ENCODE measurements at regions not wholly inside any gene's neighbourhood (a gene's known extent, or its start where the extent isn't known, plus 50 kb on each side); places are given as distances from the start of the nearest gene placed in this dataset.

DNA sequence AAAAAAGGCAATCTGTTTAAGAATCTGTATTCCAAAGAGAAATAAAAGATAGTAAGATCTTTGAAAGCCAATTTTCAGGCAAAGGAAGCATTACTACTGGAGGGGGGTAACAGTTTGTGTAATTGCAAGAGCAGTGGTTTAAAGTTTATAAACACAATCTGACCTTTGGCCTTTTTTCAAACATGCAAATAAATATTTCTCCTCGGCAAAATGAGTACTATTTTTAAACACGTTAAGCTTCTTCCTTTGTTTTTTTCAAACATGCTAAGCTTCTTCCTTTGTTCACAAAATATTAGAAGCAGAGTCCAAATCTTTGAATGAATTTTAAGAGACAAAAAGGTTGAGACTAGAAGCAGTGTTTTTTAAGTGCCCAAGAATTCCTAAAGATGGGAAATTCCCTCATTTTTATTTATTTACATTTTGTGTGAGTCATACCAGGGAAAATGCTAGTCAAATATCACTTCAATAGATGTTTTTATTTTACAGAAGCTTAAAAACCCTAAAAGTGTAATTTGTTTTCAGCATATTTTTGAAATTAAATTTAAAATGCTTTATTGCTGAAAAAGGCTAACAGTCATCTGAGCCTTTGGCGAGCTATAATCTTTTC lies 229.3 kb downstream of the GPR37 start (continued):
- TF ChIP-seq, protein P1, sequence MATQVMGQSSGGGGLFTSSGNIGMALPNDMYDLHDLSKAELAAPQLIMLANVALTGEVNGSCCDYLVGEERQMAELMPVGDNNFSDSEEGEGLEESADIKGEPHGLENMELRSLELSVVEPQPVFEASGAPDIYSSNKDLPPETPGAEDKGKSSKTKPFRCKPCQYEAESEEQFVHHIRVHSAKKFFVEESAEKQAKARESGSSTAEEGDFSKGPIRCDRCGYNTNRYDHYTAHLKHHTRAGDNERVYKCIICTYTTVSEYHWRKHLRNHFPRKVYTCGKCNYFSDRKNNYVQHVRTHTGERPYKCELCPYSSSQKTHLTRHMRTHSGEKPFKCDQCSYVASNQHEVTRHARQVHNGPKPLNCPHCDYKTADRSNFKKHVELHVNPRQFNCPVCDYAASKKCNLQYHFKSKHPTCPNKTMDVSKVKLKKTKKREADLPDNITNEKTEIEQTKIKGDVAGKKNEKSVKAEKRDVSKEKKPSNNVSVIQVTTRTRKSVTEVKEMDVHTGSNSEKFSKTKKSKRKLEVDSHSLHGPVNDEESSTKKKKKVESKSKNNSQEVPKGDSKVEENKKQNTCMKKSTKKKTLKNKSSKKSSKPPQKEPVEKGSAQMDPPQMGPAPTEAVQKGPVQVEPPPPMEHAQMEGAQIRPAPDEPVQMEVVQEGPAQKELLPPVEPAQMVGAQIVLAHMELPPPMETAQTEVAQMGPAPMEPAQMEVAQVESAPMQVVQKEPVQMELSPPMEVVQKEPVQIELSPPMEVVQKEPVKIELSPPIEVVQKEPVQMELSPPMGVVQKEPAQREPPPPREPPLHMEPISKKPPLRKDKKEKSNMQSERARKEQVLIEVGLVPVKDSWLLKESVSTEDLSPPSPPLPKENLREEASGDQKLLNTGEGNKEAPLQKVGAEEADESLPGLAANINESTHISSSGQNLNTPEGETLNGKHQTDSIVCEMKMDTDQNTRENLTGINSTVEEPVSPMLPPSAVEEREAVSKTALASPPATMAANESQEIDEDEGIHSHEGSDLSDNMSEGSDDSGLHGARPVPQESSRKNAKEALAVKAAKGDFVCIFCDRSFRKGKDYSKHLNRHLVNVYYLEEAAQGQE (IDR thresholded peaks at IDR 0.05; ENCODE audit: unreplicated experiment) = no peak
- no peak for TF ChIP-seq POLR2AphosphoS5 (IDR thresholded peaks at IDR 0.05; ENCODE audit: low read depth)
- no peak for TF ChIP-seq JUNB (IDR thresholded peaks at IDR 0.05; ENCODE audit: unreplicated experiment)
- no peak for TF ChIP-seq EZH2phosphoT487 (IDR thresholded peaks at IDR 0.05; ENCODE audit: unreplicated experiment)
- no peak for TF ChIP-seq ZNF331 (CRISPR knock-in tag; IDR thresholded peaks at IDR 0.05; ENCODE audit: low read depth)

DNA sequence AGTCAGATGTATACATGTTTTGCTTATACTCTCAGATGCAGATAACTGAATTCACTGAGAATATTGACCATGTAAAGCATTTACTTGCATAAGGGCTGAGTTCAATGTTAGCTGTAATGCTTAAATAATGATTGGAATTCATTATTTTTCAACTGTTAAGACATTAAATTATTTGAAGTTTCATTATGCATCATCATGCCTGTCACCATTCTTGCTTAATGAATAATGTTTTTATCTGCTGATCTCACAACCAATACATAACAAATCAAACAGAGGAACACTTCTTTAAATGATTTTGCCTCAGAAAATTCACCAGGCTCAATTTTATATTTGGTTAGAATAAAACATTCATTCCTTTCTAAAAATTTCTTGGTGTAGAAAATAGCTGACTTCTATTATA lies 233.4 kb downstream of the GPR37 start:
- Mint-ChIP-seq H3K4me3 (no peak overlapping the region), H3K27ac (no peak overlapping the region), H3K27me3 (ENCODE audit: insufficient read depth, low read depth, poor library complexity) (peaks cover 2% of the 10 kb centered on the region), H3K36me3 (ENCODE audit: low read depth) (peaks cover 9% of the 10 kb centered on the region), H3K9me3 (peaks cover 21% of the 10 kb centered on the region), H3K4me1 (no peaks in the 10 kb centered on the region)
- Histone ChIP-seq H3K36me3 (ENCODE audit: insufficient read depth) (no peaks in the 10 kb centered on the region; the same call in 1 of the 2 replicates), H3K27ac (ENCODE audit: low read depth) (no peak overlapping the region), H4K20me1 (replicated peaks; ENCODE audit: insufficient read depth) (no peaks in the 10 kb centered on the region), H3F3A (replicated peaks; ENCODE audit: low read depth) (no peaks in the 10 kb centered on the region), H3K4me1 (ENCODE audit: insufficient read depth) (no peaks in the 10 kb centered on the region), H3K9me2 (ENCODE audit: insufficient read depth) (no peaks in the 10 kb centered on the region), H3K4me3 (no peak overlapping the region), H3K79me2 (replicated peaks; ENCODE audit: insufficient read depth) (no peaks in the 10 kb centered on the region), H2AFZ (no peak overlapping the region), H3K27me3 (ENCODE audit: insufficient read depth) (no peaks in the 10 kb centered on the region), H3K4me2 (no peak overlapping the region)
- ATAC-seq = no peak
- TF ChIP-seq NANOG (IDR thresholded peaks at IDR 0.05; ENCODE audit: borderline replicate concordance) = no peak
- no peak for TF ChIP-seq ZNF331 (CRISPR knock-in tag; IDR thresholded peaks at IDR 0.05; ENCODE audit: low read depth)
- no peak for TF ChIP-seq CREB1 (CRISPR knock-in tag; IDR thresholded peaks at IDR 0.05; ENCODE audit: low read depth)
- TF ChIP-seq JUNB (IDR thresholded peaks at IDR 0.05; ENCODE audit: unreplicated experiment) = no peak
- TF ChIP-seq POLR2AphosphoS5 (IDR thresholded peaks at IDR 0.05; ENCODE audit: low read depth) = no peak
- no peak for TF ChIP-seq ZNF114 (CRISPR knock-in tag; IDR thresholded peaks at IDR 0.05)
- TF ChIP-seq, protein P2, sequence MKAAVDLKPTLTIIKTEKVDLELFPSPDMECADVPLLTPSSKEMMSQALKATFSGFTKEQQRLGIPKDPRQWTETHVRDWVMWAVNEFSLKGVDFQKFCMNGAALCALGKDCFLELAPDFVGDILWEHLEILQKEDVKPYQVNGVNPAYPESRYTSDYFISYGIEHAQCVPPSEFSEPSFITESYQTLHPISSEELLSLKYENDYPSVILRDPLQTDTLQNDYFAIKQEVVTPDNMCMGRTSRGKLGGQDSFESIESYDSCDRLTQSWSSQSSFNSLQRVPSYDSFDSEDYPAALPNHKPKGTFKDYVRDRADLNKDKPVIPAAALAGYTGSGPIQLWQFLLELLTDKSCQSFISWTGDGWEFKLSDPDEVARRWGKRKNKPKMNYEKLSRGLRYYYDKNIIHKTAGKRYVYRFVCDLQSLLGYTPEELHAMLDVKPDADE (IDR thresholded peaks at IDR 0.05) = no peak
- no peak for TF ChIP-seq EZH2 (IDR thresholded peaks at IDR 0.05; ENCODE audit: low read depth, unreplicated experiment)
- TF ChIP-seq STAT1 (IDR thresholded peaks at IDR 0.05; ENCODE audit: unreplicated experiment) = no peak
- DNase-seq (ENCODE audit: low spot score) = no peak

Data from GM23338 (cell line).